Activated B cell treated with CpG ODN at 0.5 μM for 24 hours (primary cell): ENCODE measurements at regions not wholly inside any gene's neighbourhood (a gene's known extent, or its start where the extent isn't known, plus 50 kb on each side); places are given as distances from the start of the nearest gene placed in this dataset.

Source experiments
- ATAC-seq: fragments of 200-7000 bp; cut with Tn5 transposase; one replicate; pipeline ENCODE4 v1.10.0; 2021; ENCODE audit warnings: low read depth, mild to moderate bottlenecking, moderate library complexity
- CTCF ChIA-PET: fragments of 350-600 bp; sonication (Branson Sonifier 250); formaldehyde crosslinking; loops from one replicate; lab custom pipeline; 2021; ENCODE audit warnings: antibody characterized with exemption; lab: Charles Lee
- POLR2A ChIA-PET: fragments of 350-600 bp; sonication (Branson Sonifier 250); formaldehyde crosslinking; loops from one replicate; lab custom pipeline; 2021; ENCODE audit warnings: antibody characterized with exemption; lab: Charles Lee
- DNase-seq: peaks from one replicate; pipeline ENCODE4 v3.0.0; 2022
- H3K27ac Mint-ChIP-seq: one replicate; pipeline ENCODE4 v1.8.0; 2020; ENCODE audit warnings: mixed read lengths
- H3K27me3 Mint-ChIP-seq: one replicate; pipeline ENCODE4 v1.8.0; 2021; ENCODE audit warnings: mixed read lengths
- H3K36me3 Mint-ChIP-seq: one replicate; pipeline ENCODE4 v1.8.0; 2021; ENCODE audit warnings: low read depth, mixed read lengths
- H3K4me1 Mint-ChIP-seq: one replicate; pipeline ENCODE4 v1.8.0; 2021; ENCODE audit warnings: mixed read lengths
- H3K4me3 Mint-ChIP-seq: one replicate; pipeline ENCODE4 v1.8.0; 2020; ENCODE audit warnings: mild to moderate bottlenecking, mixed read lengths
- H3K9me3 Mint-ChIP-seq: one replicate; pipeline ENCODE4 v1.8.0; 2020; ENCODE audit warnings: mixed read lengths
- CTCF ChIP-seq: fragments of 200-600 bp; IDR thresholded peaks from one replicate; pipeline ENCODE4 v1.8.0; 2022; ENCODE audit warnings: antibody characterized with exemption, mild to moderate bottlenecking
- intact Hi-C: fragments of 100-400 bp; cut with micrococcal nuclease; formaldehyde crosslinking; loops from one replicate; pipeline ENCODE4 v1.15.1; 2024

GRCh38 chr22:48180631-48181030 is 1418.2 kb downstream of the TBC1D22A start:
- POLR2A ChIA-PET, result no interaction called here
- no peak for TF ChIP-seq CTCF
- no peak overlapping the region for H3K4me3 Mint-ChIP-seq
- ATAC-seq, result no peak
- no peaks in the 10 kb centered on the region for H3K36me3 Mint-ChIP-seq
- CTCF ChIA-PET, result no interaction called here
- DNase-seq, result no peak
- no peaks in the 10 kb centered on the region for H3K4me1 Mint-ChIP-seq
- H3K9me3 Mint-ChIP-seq, result no peaks in the 10 kb centered on the region
- H3K27ac Mint-ChIP-seq, result no peak overlapping the region
- H3K27me3 Mint-ChIP-seq, result peaks cover 3% of the 10 kb centered on the region
- intact Hi-C loops, result no loop called here

- DNase-seq, result no peak
- Mint-ChIP-seq H3K9me3 (no peaks in the 10 kb centered on the region), H3K27me3 (peaks cover 10% of the 10 kb centered on the region), H3K27ac (no peak overlapping the region), H3K4me1 (no peaks in the 10 kb centered on the region), H3K36me3 (no peaks in the 10 kb centered on the region), H3K4me3 (no peak overlapping the region)
- no peak for TF ChIP-seq CTCF
- no peak for ATAC-seq
- intact Hi-C loops, result no loop called here
- CTCF ChIA-PET, result no interaction called here
- POLR2A ChIA-PET, result no interaction called here
These were observed 1417.4 kb downstream of the TBC1D22A start for GRCh38 chr22:48179571-48180546.

- Mint-ChIP-seq H3K36me3 (no peaks in the 10 kb centered on the region), H3K4me1 (no peaks in the 10 kb centered on the region), H3K27ac (no peak overlapping the region), H3K4me3 (no peak overlapping the region), H3K9me3 (no peaks in the 10 kb centered on the region), H3K27me3 (peaks cover 10% of the 10 kb centered on the region)
- POLR2A ChIA-PET, result no interaction called here
- ATAC-seq, result no peak
- CTCF ChIA-PET, result no interaction called here
- intact Hi-C loops, result no loop called here
- no peak for DNase-seq
- no peak for TF ChIP-seq CTCF
These were observed 1416.1 kb downstream of the TBC1D22A start for GRCh38 chr22:48178536-48178935.

GRCh38 chr22:48177631-48178030 is 1415.2 kb downstream of the TBC1D22A start:
- DNase-seq (no peak), ATAC-seq (no peak)
- Mint-ChIP-seq H3K27ac (no peak overlapping the region), H3K36me3 (no peaks in the 10 kb centered on the region), H3K4me1 (no peaks in the 10 kb centered on the region), H3K27me3 (peaks cover 10% of the 10 kb centered on the region), H3K9me3 (no peaks in the 10 kb centered on the region), H3K4me3 (no peak overlapping the region)
- no peak for TF ChIP-seq CTCF
- POLR2A ChIA-PET, result no interaction called here
- intact Hi-C loops, result no loop called here
- CTCF ChIA-PET, result no interaction called here

GRCh38 chr22:48175721-48176120 is 1413.3 kb downstream of the TBC1D22A start:
- no peak for TF ChIP-seq CTCF
- H3K27ac Mint-ChIP-seq, result no peak overlapping the region
- intact Hi-C loops, result no loop called here
- CTCF ChIA-PET, result no interaction called here
- H3K27me3 Mint-ChIP-seq, result peaks cover 10% of the 10 kb centered on the region
- POLR2A ChIA-PET, result no interaction called here
- DNase-seq, result no peak
- H3K9me3 Mint-ChIP-seq, result no peaks in the 10 kb centered on the region
- no peaks in the 10 kb centered on the region for H3K36me3 Mint-ChIP-seq
- no peak overlapping the region for H3K4me3 Mint-ChIP-seq
- no peak for ATAC-seq
- H3K4me1 Mint-ChIP-seq, result no peaks in the 10 kb centered on the region
